ENCODE measurements at regions not wholly inside any gene's neighbourhood (a gene's known extent, or its start where the extent isn't known, plus 50 kb on each side); places are given as distances from the start of the nearest gene placed in this dataset.
"Not testable (repeated sequence)": the region's sequence is repeated elsewhere in the genome, so short reads cannot be mapped to it uniquely, and the experiment has no call there.

DNA sequence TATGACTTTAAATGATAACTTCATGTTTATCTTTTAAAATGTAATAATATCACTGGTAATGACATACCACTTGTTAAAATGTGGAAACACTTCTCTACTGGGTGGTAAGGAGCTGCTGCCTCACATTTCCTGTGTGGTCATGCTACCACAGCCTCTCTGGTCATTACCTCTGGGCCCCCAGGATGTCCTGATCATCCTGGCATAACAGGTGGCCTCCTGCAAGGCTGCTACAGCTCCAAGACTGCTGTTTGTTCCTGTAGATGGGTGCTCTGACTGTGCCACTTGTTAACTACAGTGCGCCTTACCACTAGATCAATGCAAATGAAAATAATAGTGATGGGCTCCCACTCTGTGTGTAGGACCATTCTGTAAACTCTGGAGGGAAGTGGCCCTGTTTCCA, 500.2 kb upstream of the SPRED2 start:
- Mint-ChIP-seq H3K4me1 (peaks cover 2% of the 10 kb centered on the region), H3K36me3 (peaks cover 13% of the 10 kb centered on the region), H3K9me3 (peaks cover 20% of the 10 kb centered on the region), H3K27ac (no peak overlapping the region), H3K4me3 (no peak overlapping the region), H3K27me3 (ENCODE audit: low read depth) (peaks cover 4% of the 10 kb centered on the region)
- DNase-seq (ENCODE audit: low spot score) (no peak), ATAC-seq (no peak)
- TF ChIP-seq CDX4 (CRISPR knock-in tag; IDR thresholded peaks at IDR 0.05; ENCODE audit: borderline replicate concordance): no peak
- POLR2A ChIA-PET: no interaction called here
- CTCF ChIA-PET: no interaction called here

GRCh38 chr2:65931056-65931455, 498.7 kb upstream of the SPRED2 start:
- H3K27me3 Mint-ChIP-seq (ENCODE audit: low read depth): peaks cover 4% of the 10 kb centered on the region

DNA sequence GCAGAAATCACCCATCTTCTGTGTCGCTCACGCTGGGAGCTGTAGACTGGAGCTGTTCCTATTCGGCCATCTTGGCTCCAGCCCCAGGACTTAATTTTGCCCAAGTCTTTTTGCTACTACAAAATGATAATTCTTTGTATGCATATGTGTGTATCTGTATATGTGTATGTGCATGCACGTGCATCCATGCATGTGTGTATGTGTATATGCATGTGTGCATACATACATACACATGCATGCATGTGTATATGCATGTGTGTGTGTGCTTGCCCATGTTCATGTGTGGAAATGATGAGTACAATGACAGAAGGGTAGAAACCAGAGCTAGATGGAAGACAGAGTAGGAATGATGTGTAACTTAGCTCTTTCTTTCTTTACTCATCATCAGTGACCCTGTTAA, 497.9 kb upstream of the SPRED2 start:
- ChIA-PET CTCF (no interaction called here), POLR2A (no interaction called here)
- Mint-ChIP-seq H3K36me3 (peaks cover 13% of the 10 kb centered on the region), H3K4me1 (peaks cover 2% of the 10 kb centered on the region), H3K27ac (no peak overlapping the region), H3K9me3 (peaks cover 25% of the 10 kb centered on the region), H3K4me3 (no peak overlapping the region), H3K27me3 (ENCODE audit: low read depth) (peaks cover 4% of the 10 kb centered on the region)
- DNase-seq (ENCODE audit: low spot score): no peak
- TF ChIP-seq RORB (CRISPR knock-in tag; IDR thresholded peaks at IDR 0.05): no peak
- no peak for TF ChIP-seq FOXJ3 (CRISPR knock-in tag; IDR thresholded peaks at IDR 0.05; ENCODE audit: borderline replicate concordance)
- TF ChIP-seq, protein P1, sequence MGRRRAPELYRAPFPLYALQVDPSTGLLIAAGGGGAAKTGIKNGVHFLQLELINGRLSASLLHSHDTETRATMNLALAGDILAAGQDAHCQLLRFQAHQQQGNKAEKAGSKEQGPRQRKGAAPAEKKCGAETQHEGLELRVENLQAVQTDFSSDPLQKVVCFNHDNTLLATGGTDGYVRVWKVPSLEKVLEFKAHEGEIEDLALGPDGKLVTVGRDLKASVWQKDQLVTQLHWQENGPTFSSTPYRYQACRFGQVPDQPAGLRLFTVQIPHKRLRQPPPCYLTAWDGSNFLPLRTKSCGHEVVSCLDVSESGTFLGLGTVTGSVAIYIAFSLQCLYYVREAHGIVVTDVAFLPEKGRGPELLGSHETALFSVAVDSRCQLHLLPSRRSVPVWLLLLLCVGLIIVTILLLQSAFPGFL (CRISPR knock-in tag; IDR thresholded peaks at IDR 0.05; ENCODE audit: borderline replicate concordance): no peak
- TF ChIP-seq FOXK1 (CRISPR knock-in tag; IDR thresholded peaks at IDR 0.05): no peak
- no peak for TF ChIP-seq MXD4 (CRISPR knock-in tag; IDR thresholded peaks at IDR 0.05; ENCODE audit: borderline replicate concordance)
- no peak for TF ChIP-seq CTCF (IDR thresholded peaks at IDR 0.05)
- TF ChIP-seq TEAD1 (CRISPR knock-in tag; IDR thresholded peaks at IDR 0.05): no peak
- TF ChIP-seq MYBL2 (CRISPR knock-in tag; IDR thresholded peaks at IDR 0.05): no peak
- no peak for ATAC-seq

More at GRCh38 chr2:65931056-65931455, 498.7 kb upstream of the SPRED2 start:
- Mint-ChIP-seq H3K27ac (no peak overlapping the region), H3K9me3 (peaks cover 23% of the 10 kb centered on the region), H3K4me3 (no peak overlapping the region), H3K36me3 (peaks cover 13% of the 10 kb centered on the region), H3K4me1 (peaks cover 2% of the 10 kb centered on the region)
- ChIA-PET CTCF (no interaction called here), POLR2A (no interaction called here)
- TF ChIP-seq TP53 (CRISPR knock-in tag; IDR thresholded peaks at IDR 0.05) (no peak), MYBL2 (CRISPR knock-in tag; IDR thresholded peaks at IDR 0.05) (no peak), PRRX2 (CRISPR knock-in tag; IDR thresholded peaks at IDR 0.05) (no peak), CREM (CRISPR knock-in tag; IDR thresholded peaks at IDR 0.05) (no peak), TEAD4 (CRISPR knock-in tag; IDR thresholded peaks at IDR 0.05) (no peak), ZNF263 (CRISPR knock-in tag; IDR thresholded peaks at IDR 0.05; ENCODE audit: low read depth) (no peak), ETV6 (CRISPR knock-in tag; IDR thresholded peaks at IDR 0.05) (no peak), SMAD3 (CRISPR knock-in tag; IDR thresholded peaks at IDR 0.05; ENCODE audit: borderline replicate concordance) (no peak), ATF1 (CRISPR knock-in tag; IDR thresholded peaks at IDR 0.05) (no peak), E2F5 (CRISPR knock-in tag; IDR thresholded peaks at IDR 0.05) (no peak), TEAD1 (CRISPR knock-in tag; IDR thresholded peaks at IDR 0.05) (no peak), ZNF121 (CRISPR knock-in tag; IDR thresholded peaks at IDR 0.05) (no peak)
- TF ChIP-seq, protein P2, sequence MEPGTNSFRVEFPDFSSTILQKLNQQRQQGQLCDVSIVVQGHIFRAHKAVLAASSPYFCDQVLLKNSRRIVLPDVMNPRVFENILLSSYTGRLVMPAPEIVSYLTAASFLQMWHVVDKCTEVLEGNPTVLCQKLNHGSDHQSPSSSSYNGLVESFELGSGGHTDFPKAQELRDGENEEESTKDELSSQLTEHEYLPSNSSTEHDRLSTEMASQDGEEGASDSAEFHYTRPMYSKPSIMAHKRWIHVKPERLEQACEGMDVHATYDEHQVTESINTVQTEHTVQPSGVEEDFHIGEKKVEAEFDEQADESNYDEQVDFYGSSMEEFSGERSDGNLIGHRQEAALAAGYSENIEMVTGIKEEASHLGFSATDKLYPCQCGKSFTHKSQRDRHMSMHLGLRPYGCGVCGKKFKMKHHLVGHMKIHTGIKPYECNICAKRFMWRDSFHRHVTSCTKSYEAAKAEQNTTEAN (CRISPR knock-in tag; IDR thresholded peaks at IDR 0.05): no peak
- ATAC-seq (no peak), DNase-seq (ENCODE audit: low spot score) (no peak)

DNA sequence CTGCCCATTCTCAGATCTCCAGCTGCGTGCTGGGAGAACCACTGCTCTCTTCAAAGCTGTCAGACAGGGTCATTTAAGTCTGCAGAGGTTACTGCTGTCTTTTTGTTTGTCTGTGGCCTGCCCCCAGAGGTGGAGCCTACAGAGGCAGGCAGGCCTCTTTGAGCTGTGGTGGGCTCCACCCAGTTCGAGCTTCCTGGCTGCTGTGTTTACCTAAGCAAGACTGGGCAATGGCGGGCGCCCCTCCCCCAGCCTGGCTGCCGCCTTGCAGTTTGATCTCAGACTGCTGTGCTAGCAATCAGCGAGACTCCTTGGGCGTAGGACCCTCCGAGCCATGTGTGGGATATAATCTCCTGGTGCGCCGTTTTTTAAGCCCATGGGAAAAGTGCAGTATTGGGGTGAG, 497.3 kb upstream of the SPRED2 start:
- POLR2A ChIA-PET; H3K4me1 Mint-ChIP-seq; CTCF ChIA-PET; H3K27ac Mint-ChIP-seq; H3K27me3 Mint-ChIP-seq (ENCODE audit: low read depth); H3K4me3 Mint-ChIP-seq; ATAC-seq: not testable (repeated sequence)
- Mint-ChIP-seq H3K9me3 (peaks cover 25% of the 10 kb centered on the region), H3K36me3 (peaks cover 13% of the 10 kb centered on the region)
- DNase-seq (ENCODE audit: low spot score): peak; percentile 35

Measured in WTC11 (cell line).